Keratinocyte (primary cell): ENCODE measurements at regions not wholly inside any gene's neighbourhood (a gene's known extent, or its start where the extent isn't known, plus 50 kb on each side); places are given as distances from the start of the nearest gene placed in this dataset.

Source experiments
- DNase-seq: peaks from one replicate; pipeline ENCODE4 v3.0.0-alpha.2; 2011; ENCODE audit warnings: low read depth, missing footprints, low spot score
- FAIRE-seq: peaks from 2 replicates; lab custom pipeline; 2011; peaks lifted over from hg19 to GRCh38; lab: Jason Lieb, UNC
- H2AFZ ChIP-seq: 2 replicates; pipeline ENCODE4 v1.6.0; 2012; ENCODE audit warnings: low read length, control low read depth, inconsistent platforms; ENCODE audit not compliant: control insufficient read depth
- H3K27ac ChIP-seq: 2 replicates; pipeline ENCODE4 v1.5.1; 2011; ENCODE audit warnings: low read length; ENCODE audit not compliant: control insufficient read depth, insufficient read depth
- H3K27me3 ChIP-seq: 3 replicates; pipeline ENCODE4 v1.6.0; 2011; ENCODE audit warnings: low read length; ENCODE audit not compliant: control insufficient read depth, insufficient read depth; ENCODE audit errors: extremely low read depth
- H3K36me3 ChIP-seq, 2 experiments: 2 replicates in 1 of 2; 3 replicates in 1 of 2; pipeline ENCODE4 v1.5.1; 2011; ENCODE audit warnings: low read length in 2 of 2, mild to moderate bottlenecking in 1 of 2; ENCODE audit not compliant: control insufficient read depth in 2 of 2, insufficient read depth in 2 of 2; ENCODE audit errors: extremely low read depth in 1 of 2
- H3K4me1 ChIP-seq: 3 replicates; pipeline ENCODE4 v1.5.1; 2011; ENCODE audit warnings: low read length; ENCODE audit not compliant: control insufficient read depth, insufficient read depth; ENCODE audit errors: extremely low read depth
- H3K4me2 ChIP-seq: 3 replicates; pipeline ENCODE4 v1.6.0; 2011; ENCODE audit warnings: low read depth, low read length; ENCODE audit not compliant: control insufficient read depth, insufficient read depth; ENCODE audit errors: extremely low read depth
- H3K4me3 ChIP-seq, 3 experiments: fragments of 200-600 bp in 1 of 3; sonication (generic) in 1 of 3; 2 replicates in 2 of 3; 3 replicates in 1 of 3; pipeline ENCODE4 v1.5.1; 2011 to 2016; ENCODE audit warnings: low read length in 3 of 3, mild to moderate bottlenecking in 3 of 3, control low read depth in 2 of 3, inconsistent platforms in 1 of 3, low read depth in 1 of 3, mixed read lengths in 1 of 3, mixed run types in 1 of 3, moderate library complexity in 1 of 3; ENCODE audit not compliant: control insufficient read depth in 2 of 3, insufficient read depth in 2 of 3; ENCODE audit errors: extremely low read depth in 1 of 3
- H3K79me2 ChIP-seq: 2 replicates; pipeline ENCODE4 v1.6.0; 2012; ENCODE audit warnings: low read length; ENCODE audit not compliant: control insufficient read depth, insufficient read depth
- H3K9ac ChIP-seq: 3 replicates; pipeline ENCODE4 v1.6.0; 2011; ENCODE audit warnings: low read length; ENCODE audit not compliant: control insufficient read depth, insufficient read depth; ENCODE audit errors: extremely low read depth
- H3K9me1 ChIP-seq: 3 replicates; pipeline ENCODE4 v1.6.0; 2011; ENCODE audit warnings: low read length; ENCODE audit not compliant: control insufficient read depth, insufficient read depth; ENCODE audit errors: extremely low read depth
- H3K9me3 ChIP-seq: 2 replicates; pipeline ENCODE4 v1.5.1; 2012; ENCODE audit warnings: low read depth, low read length; ENCODE audit not compliant: control insufficient read depth
- H4K20me1 ChIP-seq: 3 replicates; pipeline ENCODE4 v1.6.0; 2011; ENCODE audit warnings: low read length; ENCODE audit not compliant: control insufficient read depth, insufficient read depth; ENCODE audit errors: extremely low read depth
- CTCF ChIP-seq, 3 experiments: IDR thresholded peaks in 1 of 3; conservative IDR thresholded peaks in 1 of 3; optimal IDR thresholded peaks in 1 of 3; 2 replicates in 2 of 3; 3 replicates in 1 of 3; pipeline versions ENCODE3 to v1.5.1; 2011; ENCODE audit warnings: low read length in 3 of 3, mild to moderate bottlenecking in 3 of 3, moderate library complexity in 2 of 3, control low read depth in 1 of 3, inconsistent platforms in 1 of 3; ENCODE audit not compliant: insufficient read depth in 2 of 3; ENCODE audit errors: extremely low read depth in 1 of 3
- EZH2 ChIP-seq: IDR thresholded peaks from one replicate; pipeline ENCODE4 v1.6.1; 2012; ENCODE audit warnings: inconsistent platforms, mild to moderate bottlenecking, low read length, moderate library complexity
- dilution Hi-C: fragments of 300-500 bp; cut with MboI; formaldehyde crosslinking; loops from one replicate; pipeline ENCODE4 v1.7.0; 2020; ENCODE audit warnings: low sequenced_read_pairs; ENCODE audit not compliant: extremely low pct_ligation_motif_present

DNA sequence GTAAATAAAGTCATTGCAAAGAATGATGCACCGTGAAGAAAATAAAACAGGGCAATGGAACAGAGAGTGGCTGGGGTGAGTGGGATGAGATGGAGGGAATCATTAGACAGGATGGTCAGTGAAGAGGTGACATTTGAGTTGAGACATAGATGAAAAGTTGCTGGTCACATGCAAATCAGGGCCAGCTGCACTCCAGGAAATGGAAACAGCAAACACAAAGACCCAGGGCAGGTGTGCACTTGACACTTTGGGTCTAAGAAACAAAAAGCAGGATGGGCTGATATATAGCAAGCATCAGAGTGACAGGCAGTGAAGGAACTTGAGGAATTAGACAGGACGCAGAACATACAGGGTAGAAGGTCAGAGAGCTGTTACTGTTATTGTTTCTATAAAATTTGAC, 171.5 kb upstream of the RIPOR2 start:
- DNase-seq (no peak), FAIRE-seq (no peak)
- Histone ChIP-seq H3K79me2 (no peaks in the 10 kb centered on the region), H3K9me1 (no peaks in the 10 kb centered on the region), H3K4me2 (no peak overlapping the region), H3K4me1 (peaks cover 2% of the 10 kb centered on the region), H3K27ac (no peak overlapping the region), H3K27me3 (no peaks in the 10 kb centered on the region), H3K36me3 (no peaks in the 10 kb centered on the region), H2AFZ (no peak overlapping the region), H3K9ac (no peak overlapping the region), H3K4me3 (no peak overlapping the region), H3K9me3 (no peaks in the 10 kb centered on the region), H4K20me1 (no peaks in the 10 kb centered on the region)
- dilution Hi-C loops: no loop called here
- TF ChIP-seq EZH2: no peak
- no peak for TF ChIP-seq CTCF (optimal IDR thresholded peaks at IDR 0.05 in 1 of 3, IDR thresholded peaks at IDR 0.05 in 1 of 3, conservative IDR thresholded peaks at IDR 0.05 in 1 of 3; ENCODE audit: extremely low read depth in 1 of 3, insufficient read depth in 2 of 3, low read length in 3 of 3)

GRCh38 chr6:25111782-25112181, 167.4 kb upstream of the CARMIL1 start:
- Histone ChIP-seq H3K4me3 (no peak overlapping the region), H3K4me2 (no peak overlapping the region), H3K4me1 (peaks cover 11% of the 10 kb centered on the region), H2AFZ (no peak overlapping the region), H3K79me2 (no peaks in the 10 kb centered on the region), H3K9me1 (no peaks in the 10 kb centered on the region), H3K27me3 (no peaks in the 10 kb centered on the region), H3K9me3 (no peaks in the 10 kb centered on the region), H3K27ac (no peak overlapping the region), H3K9ac (no peak overlapping the region), H3K36me3 (no peaks in the 10 kb centered on the region), H4K20me1 (no peaks in the 10 kb centered on the region)
- no peak for FAIRE-seq
- no peak for TF ChIP-seq EZH2
- no peak for TF ChIP-seq CTCF (optimal IDR thresholded peaks at IDR 0.05 in 1 of 3, IDR thresholded peaks at IDR 0.05 in 1 of 3, conservative IDR thresholded peaks at IDR 0.05 in 1 of 3; ENCODE audit: extremely low read depth in 1 of 3, insufficient read depth in 2 of 3, low read length in 3 of 3)
- dilution Hi-C loops: no loop called here
- DNase-seq: no peak
